K562 (cell line): ENCODE measurements at regions not wholly inside any gene's neighbourhood (a gene's known extent, or its start where the extent isn't known, plus 50 kb on each side); places are given as distances from the start of the nearest gene placed in this dataset.

Experiments
- BCOR ChIP-seq: fragments of 450-650 bp; IDR thresholded peaks from 2 replicates; pipeline ENCODE4 v1.6.1; 2016
- KAT2B ChIP-seq: IDR thresholded peaks from one replicate; pipeline ENCODE4 v1.6.1; 2012; ENCODE audit warnings: low read depth, mild to moderate bottlenecking, control low read depth, inconsistent platforms, low read length, moderate library complexity
- MYNN ChIP-seq, 2 experiments: sonication (generic); formaldehyde crosslinking in 1 of 2; IDR thresholded peaks; 2 replicates each; pipeline versions ENCODE4 v1.5.0 to v1.6.1; 2016 to 2020; ENCODE audit warnings: antibody characterized with exemption in 1 of 2, missing genetic modification reagents in 1 of 2
- RBBP5 ChIP-seq: fragments of 200-600 bp; sonication (generic); IDR thresholded peaks from 2 replicates; pipeline ENCODE4 v1.6.1; 2012; ENCODE audit warnings: borderline replicate concordance, mild to moderate bottlenecking, low read length, control low read depth, inconsistent platforms; ENCODE audit not compliant: insufficient read depth, poor library complexity, severe bottlenecking
- ZNF212 ChIP-seq: fragments of 450-650 bp; formaldehyde crosslinking; IDR thresholded peaks from 2 replicates; pipeline ENCODE4 v1.4.0; 2020; ENCODE audit warnings: mild to moderate bottlenecking
- TF ChIP-seq, protein P1 (sequence below): sonication (generic); IDR thresholded peaks from 2 replicates; pipeline ENCODE4 v1.6.1; 2016
- TF ChIP-seq, protein P2 (sequence below), 2 experiments: fragments of 450-650 bp; IDR thresholded peaks; 2 replicates each; pipeline ENCODE4 v1.6.1; 2018; ENCODE audit warnings: mild to moderate bottlenecking in 2 of 2, low read depth in 1 of 2; ENCODE audit not compliant: partially characterized antibody in 2 of 2

DNA sequence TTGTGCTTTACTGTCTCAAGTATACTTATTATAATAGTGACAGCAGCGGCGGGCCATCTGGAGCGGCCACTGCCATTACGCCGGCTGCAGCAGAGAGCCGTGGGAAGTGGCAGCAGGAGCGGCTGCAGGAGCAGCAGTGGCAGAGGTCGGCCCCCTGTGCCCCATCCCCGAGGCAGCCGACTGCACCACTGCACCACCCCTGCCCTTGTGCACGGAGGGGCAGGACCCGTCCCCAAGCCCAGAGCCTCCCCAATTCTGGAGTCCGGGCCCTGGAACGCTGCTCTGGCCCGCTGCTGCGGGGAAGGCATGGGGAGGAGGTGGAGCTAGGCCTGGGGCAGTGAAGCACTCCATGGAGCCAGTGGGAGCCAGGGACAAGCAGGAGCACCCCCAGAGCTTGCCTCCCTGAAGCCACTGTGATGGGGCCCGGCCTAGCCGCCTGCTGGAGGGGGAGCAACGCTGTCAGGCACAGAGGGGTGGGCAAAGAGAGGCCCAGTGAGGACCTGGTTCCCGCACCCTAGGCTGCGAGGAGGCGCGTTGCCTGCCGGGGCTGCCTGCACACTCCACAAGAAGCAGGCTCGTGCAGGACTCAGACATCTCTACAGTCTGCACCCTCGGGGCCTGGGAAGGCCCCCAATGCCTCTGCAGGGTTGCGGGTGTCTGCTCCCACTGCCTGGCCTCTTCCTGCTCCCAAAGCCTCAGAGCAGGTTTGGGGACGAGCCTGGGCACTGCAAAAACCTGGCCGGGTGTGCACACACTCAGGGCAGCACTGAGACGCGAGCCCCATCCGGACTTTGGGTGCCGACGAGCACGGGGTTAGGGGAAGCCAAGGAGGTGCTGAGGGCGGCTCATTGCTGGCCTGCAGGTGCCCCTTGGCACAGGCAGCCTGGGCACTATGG, 74.2 kb upstream of the RASSF8 start (continued):
- TF ChIP-seq, protein P1, sequence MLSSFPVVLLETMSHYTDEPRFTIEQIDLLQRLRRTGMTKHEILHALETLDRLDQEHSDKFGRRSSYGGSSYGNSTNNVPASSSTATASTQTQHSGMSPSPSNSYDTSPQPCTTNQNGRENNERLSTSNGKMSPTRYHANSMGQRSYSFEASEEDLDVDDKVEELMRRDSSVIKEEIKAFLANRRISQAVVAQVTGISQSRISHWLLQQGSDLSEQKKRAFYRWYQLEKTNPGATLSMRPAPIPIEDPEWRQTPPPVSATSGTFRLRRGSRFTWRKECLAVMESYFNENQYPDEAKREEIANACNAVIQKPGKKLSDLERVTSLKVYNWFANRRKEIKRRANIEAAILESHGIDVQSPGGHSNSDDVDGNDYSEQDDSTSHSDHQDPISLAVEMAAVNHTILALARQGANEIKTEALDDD = no peak
- TF ChIP-seq RBBP5 (no peak), BCOR (no peak), ZNF212 (CRISPR knock-in tag) (no peak), KAT2B (no peak), MYNN (IDR thresholded peaks at IDR 0.05) (no peak), MYNN (CRISPR knock-in tag; IDR thresholded peaks at IDR 0.05) (no peak)
- TF ChIP-seq, protein P2, sequence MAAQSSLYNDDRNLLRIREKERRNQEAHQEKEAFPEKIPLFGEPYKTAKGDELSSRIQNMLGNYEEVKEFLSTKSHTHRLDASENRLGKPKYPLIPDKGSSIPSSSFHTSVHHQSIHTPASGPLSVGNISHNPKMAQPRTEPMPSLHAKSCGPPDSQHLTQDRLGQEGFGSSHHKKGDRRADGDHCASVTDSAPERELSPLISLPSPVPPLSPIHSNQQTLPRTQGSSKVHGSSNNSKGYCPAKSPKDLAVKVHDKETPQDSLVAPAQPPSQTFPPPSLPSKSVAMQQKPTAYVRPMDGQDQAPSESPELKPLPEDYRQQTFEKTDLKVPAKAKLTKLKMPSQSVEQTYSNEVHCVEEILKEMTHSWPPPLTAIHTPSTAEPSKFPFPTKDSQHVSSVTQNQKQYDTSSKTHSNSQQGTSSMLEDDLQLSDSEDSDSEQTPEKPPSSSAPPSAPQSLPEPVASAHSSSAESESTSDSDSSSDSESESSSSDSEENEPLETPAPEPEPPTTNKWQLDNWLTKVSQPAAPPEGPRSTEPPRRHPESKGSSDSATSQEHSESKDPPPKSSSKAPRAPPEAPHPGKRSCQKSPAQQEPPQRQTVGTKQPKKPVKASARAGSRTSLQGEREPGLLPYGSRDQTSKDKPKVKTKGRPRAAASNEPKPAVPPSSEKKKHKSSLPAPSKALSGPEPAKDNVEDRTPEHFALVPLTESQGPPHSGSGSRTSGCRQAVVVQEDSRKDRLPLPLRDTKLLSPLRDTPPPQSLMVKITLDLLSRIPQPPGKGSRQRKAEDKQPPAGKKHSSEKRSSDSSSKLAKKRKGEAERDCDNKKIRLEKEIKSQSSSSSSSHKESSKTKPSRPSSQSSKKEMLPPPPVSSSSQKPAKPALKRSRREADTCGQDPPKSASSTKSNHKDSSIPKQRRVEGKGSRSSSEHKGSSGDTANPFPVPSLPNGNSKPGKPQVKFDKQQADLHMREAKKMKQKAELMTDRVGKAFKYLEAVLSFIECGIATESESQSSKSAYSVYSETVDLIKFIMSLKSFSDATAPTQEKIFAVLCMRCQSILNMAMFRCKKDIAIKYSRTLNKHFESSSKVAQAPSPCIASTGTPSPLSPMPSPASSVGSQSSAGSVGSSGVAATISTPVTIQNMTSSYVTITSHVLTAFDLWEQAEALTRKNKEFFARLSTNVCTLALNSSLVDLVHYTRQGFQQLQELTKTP (IDR thresholded peaks at IDR 0.05; ENCODE audit: low read depth in 1 of 2, partially characterized antibody in 2 of 2) = no peak
